Ovary (tissue), 3 donors: ENCODE measurements at regions not wholly inside any gene's neighbourhood (a gene's known extent, or its start where the extent isn't known, plus 50 kb on each side); places are given as distances from the start of the nearest gene placed in this dataset.

Source experiments
- CTCF ChIP-seq, 3 donors: fragments of 450-650 bp in 2 of 3; fragments of 200-600 bp in 1 of 3; IDR thresholded peaks; one replicate each; pipeline versions ENCODE4 v1.5.1 to v1.8.0; 2016 to 2022; ENCODE audit warnings: antibody characterized with exemption in 3 of 3, mild to moderate bottlenecking in 1 of 3
- POLR2A ChIP-seq: fragments of 450-650 bp; IDR thresholded peaks from one replicate; pipeline ENCODE4 v1.6.1; 2017; ENCODE audit warnings: antibody characterized with exemption, mild to moderate bottlenecking, moderate library complexity
- donor health status: DM: no; HTN: no; CAD: no.

GRCh38 chr21:34266351-34266750, 97.5 kb upstream of the KCNE2 start:
- TF ChIP-seq CTCF (IDR thresholded peaks at IDR 0.05) = no peak
- no peak for TF ChIP-seq POLR2A
